ENCODE measurements at regions not wholly inside any gene's neighbourhood (a gene's known extent, or its start where the extent isn't known, plus 50 kb on each side); places are given as distances from the start of the nearest gene placed in this dataset.

GRCh38 chr5:107278774-107279173 is 392.0 kb downstream of the EFNA5 start:
- no peaks in the 10 kb centered on the region for H3K36me3 Mint-ChIP-seq (ENCODE audit: insufficient read depth in 1 of 3, low read depth in 3 of 3)
- Histone ChIP-seq H3K4me2 (ENCODE audit: insufficient read depth, insufficient read length, low read length) (no peak overlapping the region), H3K27ac (ENCODE audit: insufficient read length, low read depth, low read length) (no peak overlapping the region), H3K9me3 (ENCODE audit: control insufficient read depth, low read depth, low read length) (no peaks in the 10 kb centered on the region), H2BK12ac (ENCODE audit: insufficient read length, low read depth, low read length) (no peak overlapping the region), H3K18ac (ENCODE audit: insufficient read length, low read depth, low read length) (no peak overlapping the region), H3K23me2 (ENCODE audit: insufficient read length, low read depth, low read length, poor library complexity, severe bottlenecking) (no peaks in the 10 kb centered on the region), H3K4me1 (ENCODE audit: insufficient read depth, low read length) (peaks cover 3% of the 10 kb centered on the region; the same call in 1 of the 2 replicates), H4K91ac (ENCODE audit: insufficient read length, low read depth, low read length) (no peak overlapping the region), H3T11ph (ENCODE audit: low read length) (no peak overlapping the region), H3K14ac (ENCODE audit: insufficient read depth, low read length) (no peak overlapping the region), H4K8ac (replicated peaks; ENCODE audit: insufficient read length, low read depth, low read length) (no peak overlapping the region), H2BK5ac (ENCODE audit: insufficient read length, low read length) (no peak overlapping the region), H2BK120ac (ENCODE audit: low read depth, low read length, poor library complexity, severe bottlenecking) (no peak overlapping the region), H3K56ac (ENCODE audit: insufficient read length, low read depth, low read length) (no peak overlapping the region), H4K20me1 (ENCODE audit: control insufficient read depth, insufficient read depth, insufficient read length) (no peaks in the 10 kb centered on the region), H4K5ac (ENCODE audit: insufficient read length, low read depth, low read length) (no peak overlapping the region), H3K23ac (ENCODE audit: insufficient read length, low read depth, low read length) (no peak overlapping the region), H3K9ac (ENCODE audit: extremely low read depth, insufficient read length, low read length) (no peak overlapping the region), H2BK20ac (ENCODE audit: low read depth, low read length, poor library complexity, severe bottlenecking) (no peak overlapping the region), H3K4ac (ENCODE audit: low read depth, low read length) (no peak overlapping the region), H2AK5ac (ENCODE audit: insufficient read length, low read length) (no peak overlapping the region), H3K79me2 (ENCODE audit: insufficient read depth, low read length) (no peaks in the 10 kb centered on the region), H2BK15ac (ENCODE audit: low read depth, low read length) (no peak overlapping the region), H3K27me3 (ENCODE audit: insufficient read depth, low read length) (no peaks in the 10 kb centered on the region), H2AFZ (ENCODE audit: low read length) (no peak overlapping the region), H3K79me1 (ENCODE audit: insufficient read depth, low read depth, low read length, poor library complexity, severe bottlenecking) (no peaks in the 10 kb centered on the region)
- peaks cover 11 to 12% of the 10 kb centered on the region in 2 experiments for H3K4me1 Mint-ChIP-seq
- WGBS (ENCODE audit: extremely low coverage, insufficient read length, low lambda C conversion rate): no CpG with 5 or more reads among the region's 4 CpGs
- H3K27ac Mint-ChIP-seq: no peak overlapping the region
- no peak for DNase-seq
- H3K27me3 Mint-ChIP-seq (ENCODE audit: low read depth): no peaks in the 10 kb centered on the region
- TF ChIP-seq CTCF (conservative IDR thresholded peaks at IDR 0.05): no peak
- no peak overlapping the region for H3K4me3 Mint-ChIP-seq
- no peaks in the 10 kb centered on the region for H3K9me3 Mint-ChIP-seq
